Neutrophil (primary cell): ENCODE measurements at regions not wholly inside any gene's neighbourhood (a gene's known extent, or its start where the extent isn't known, plus 50 kb on each side); places are given as distances from the start of the nearest gene placed in this dataset.

Experiments used
- H3K27ac ChIP-seq: fragments of 200-600 bp; sonication (generic); 2 replicates; pipeline ENCODE4 v1.5.1; 2016; ENCODE audit warnings: mild to moderate bottlenecking, moderate library complexity
- H3K27me3 ChIP-seq: fragments of 200-600 bp; sonication (generic); 2 replicates; pipeline ENCODE4 v1.6.0; 2016; ENCODE audit warnings: mild to moderate bottlenecking
- H3K36me3 ChIP-seq: fragments of 200-600 bp; sonication (generic); 2 replicates; pipeline ENCODE4 v1.5.1; 2017
- H3K4me1 ChIP-seq, 2 experiments: fragments of 200-600 bp in 1 of 2; sonication (generic) in 1 of 2; 1 replicate in 1 of 2; 2 replicates in 1 of 2; pipeline versions ENCODE4 v1.5.1 to v1.6.1; 2013 to 2016; ENCODE audit warnings: low read depth in 1 of 2, low read length in 1 of 2, mild to moderate bottlenecking in 1 of 2, moderate library complexity in 1 of 2; ENCODE audit not compliant: control insufficient read depth in 1 of 2, insufficient read depth in 1 of 2
- H3K4me3 ChIP-seq, 2 experiments: fragments of 200-600 bp in 1 of 2; sonication (generic) in 1 of 2; 1 replicate in 1 of 2; 2 replicates in 1 of 2; pipeline ENCODE4 v1.5.1; 2013 to 2016; ENCODE audit warnings: low read depth in 1 of 2, low read length in 1 of 2, mild to moderate bottlenecking in 1 of 2, moderate library complexity in 1 of 2
- H3K9me3 ChIP-seq: fragments of 200-600 bp; sonication (generic); 2 replicates; pipeline ENCODE4 v1.5.1; 2016
- CTCF ChIP-seq: fragments of 200-600 bp; sonication (generic); IDR thresholded peaks from 2 replicates; pipeline ENCODE4 v1.5.1; 2016; ENCODE audit warnings: antibody characterized with exemption

GRCh38 chr2:236936446-236936940, 149.2 kb upstream of the COPS8 start:
- Histone ChIP-seq H3K4me1 (peaks cover 10% of the 10 kb centered on the region in 2 experiments), H3K4me3 (no peak overlapping the region), H3K27ac (no peak overlapping the region)

GRCh38 chr2:236938126-236938525, 147.6 kb upstream of the COPS8 start:
- peaks cover 11% of the 10 kb centered on the region for H3K27me3 ChIP-seq
- TF ChIP-seq CTCF: no peak
- peaks cover 17 to 18% of the 10 kb centered on the region in 2 experiments for H3K4me1 ChIP-seq
- H3K27ac ChIP-seq: no peak overlapping the region
- no peaks in the 10 kb centered on the region for H3K9me3 ChIP-seq
- no peak overlapping the region for H3K4me3 ChIP-seq
- no peaks in the 10 kb centered on the region for H3K36me3 ChIP-seq

More at GRCh38 chr2:236936446-236936940, 149.2 kb upstream of the COPS8 start:
- TF ChIP-seq CTCF: no peak
- Histone ChIP-seq H3K36me3 (no peaks in the 10 kb centered on the region), H3K9me3 (no peaks in the 10 kb centered on the region), H3K27me3 (peaks cover 17% of the 10 kb centered on the region)

GRCh38 chr2:236939271-236939670, 146.4 kb upstream of the COPS8 start:
- Histone ChIP-seq H3K4me1 (peaks cover 17 to 18% of the 10 kb centered on the region in 2 experiments), H3K9me3 (no peaks in the 10 kb centered on the region), H3K27ac (no peak overlapping the region), H3K4me3 (no peak overlapping the region), H3K36me3 (no peaks in the 10 kb centered on the region), H3K27me3 (peaks cover 11% of the 10 kb centered on the region)
- TF ChIP-seq CTCF: no peak

GRCh38 chr2:236939721-236940231, 145.9 kb upstream of the COPS8 start:
- no peaks in the 10 kb centered on the region for H3K36me3 ChIP-seq
- peaks cover 9% of the 10 kb centered on the region for H3K27me3 ChIP-seq
- no peak for TF ChIP-seq CTCF
- H3K4me1 ChIP-seq: peaks cover 17 to 18% of the 10 kb centered on the region in 2 experiments
- no peak overlapping the region for H3K27ac ChIP-seq
- H3K9me3 ChIP-seq: no peaks in the 10 kb centered on the region
- H3K4me3 ChIP-seq: no peak overlapping the region

DNA sequence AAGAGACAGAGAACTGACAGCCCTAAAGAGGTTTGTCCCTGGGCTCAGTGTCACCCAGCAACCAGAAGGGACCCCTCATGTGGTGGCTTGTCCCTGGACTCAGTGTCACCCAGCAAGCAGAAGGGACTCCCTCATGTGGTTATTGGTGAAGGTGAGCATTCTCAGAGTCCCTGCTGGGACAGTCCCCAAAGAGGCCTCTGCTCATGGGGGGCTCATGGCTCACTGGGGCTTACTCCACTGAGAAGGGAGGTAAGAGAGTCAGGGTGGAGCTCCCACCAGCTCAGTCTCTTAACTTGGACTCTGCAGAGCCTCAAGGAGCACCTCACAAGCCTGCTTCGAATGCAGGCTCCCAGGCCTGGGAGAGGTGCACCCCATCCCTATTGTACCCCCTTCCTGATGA, 145.2 kb upstream of the COPS8 start:
- H3K36me3 ChIP-seq: no peaks in the 10 kb centered on the region
- no peak overlapping the region for H3K4me3 ChIP-seq
- H3K27ac ChIP-seq: no peak overlapping the region
- H3K4me1 ChIP-seq: peaks cover 17 to 18% of the 10 kb centered on the region in 2 experiments
- no peaks in the 10 kb centered on the region for H3K9me3 ChIP-seq
- peaks cover 2% of the 10 kb centered on the region for H3K27me3 ChIP-seq
- TF ChIP-seq CTCF: no peak
